ENCODE measurements at regions not wholly inside any gene's neighbourhood (a gene's known extent, or its start where the extent isn't known, plus 50 kb on each side); places are given as distances from the start of the nearest gene placed in this dataset.

- no peak for DNase-seq
Observed at GRCh38 chr3:25259871-25260270, 168.2 kb upstream of the RARB start.

DNA sequence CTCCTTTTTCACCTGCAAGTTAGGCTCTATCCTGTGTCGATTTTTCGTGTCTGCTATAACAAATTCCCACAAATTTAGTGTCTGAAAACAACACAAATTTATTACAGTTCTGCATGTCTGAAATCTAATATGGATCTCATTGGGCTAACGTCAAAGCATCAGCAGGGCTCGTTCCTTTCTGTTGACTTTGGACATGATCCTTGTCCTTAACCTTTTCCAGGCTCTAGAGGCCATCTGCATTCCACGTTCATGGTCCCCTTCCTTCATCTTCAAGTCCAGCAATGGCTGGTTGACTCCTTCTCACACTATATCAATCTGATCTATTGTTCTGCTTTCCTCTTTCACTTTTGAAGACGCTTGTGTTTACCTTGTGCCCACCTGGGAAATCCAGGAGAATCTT, 165.7 kb upstream of the RARB start:
- no peak for DNase-seq

- DNase-seq, result no peak
Observed at GRCh38 chr3:25265284-25265683, 162.8 kb upstream of the RARB start.

GRCh38 chr3:25266677-25267076, 161.4 kb upstream of the RARB start:
- DNase-seq, result no peak

GRCh38 chr3:25272090-25272489, 156.0 kb upstream of the RARB start:
- DNase-seq, result no peak

DNA sequence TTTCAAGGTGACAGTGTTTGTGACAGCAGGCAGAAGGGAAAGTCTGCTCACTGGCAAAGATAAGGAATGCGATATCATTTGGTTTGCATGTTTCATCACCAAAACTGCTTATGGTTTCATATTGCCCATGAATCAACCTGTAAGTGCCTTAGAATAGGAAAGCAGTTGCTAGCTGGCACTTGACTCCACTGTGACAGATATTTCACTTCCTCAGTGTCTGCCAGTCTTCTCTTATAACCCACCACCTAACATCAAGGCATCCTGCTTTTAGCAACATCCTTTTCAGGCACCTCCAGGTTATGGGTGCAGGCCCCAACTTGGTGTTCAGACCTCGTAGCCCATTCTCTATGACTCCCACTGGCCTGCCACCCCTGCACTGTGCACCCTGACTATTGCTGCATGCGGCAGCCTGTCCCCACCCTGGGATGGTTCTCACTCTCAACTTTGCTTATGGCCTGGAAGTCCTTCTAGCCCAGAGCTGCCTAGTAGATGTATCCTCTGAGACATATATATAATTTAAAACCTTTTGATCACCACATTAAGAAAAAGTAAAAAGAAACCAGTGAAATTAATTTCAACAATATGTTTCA, 154.4 kb upstream of the RARB start:
- no peak for DNase-seq

DNA sequence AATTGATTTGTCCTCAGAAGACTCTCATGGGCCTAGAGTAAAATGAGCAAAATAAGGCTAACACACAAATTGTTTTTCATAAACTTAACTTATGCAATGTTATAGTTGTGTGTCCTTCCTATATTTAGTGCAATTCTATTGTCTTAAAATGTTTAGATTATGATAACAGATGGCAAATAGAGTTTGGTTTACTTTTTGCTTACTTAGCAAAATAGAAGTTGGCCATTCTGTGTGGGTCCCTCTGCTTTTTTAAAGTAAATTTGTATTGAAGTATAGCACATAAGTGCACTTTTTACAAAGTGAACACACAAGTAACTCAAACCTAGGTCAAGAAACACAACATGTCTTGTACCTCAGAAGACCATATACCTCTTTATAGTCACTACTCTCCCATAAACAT, 150.6 kb upstream of the RARB start:
- no peak for DNase-seq

GRCh38 chr3:25281041-25281731, 146.9 kb upstream of the RARB start:
- DNase-seq, result no peak

DNA sequence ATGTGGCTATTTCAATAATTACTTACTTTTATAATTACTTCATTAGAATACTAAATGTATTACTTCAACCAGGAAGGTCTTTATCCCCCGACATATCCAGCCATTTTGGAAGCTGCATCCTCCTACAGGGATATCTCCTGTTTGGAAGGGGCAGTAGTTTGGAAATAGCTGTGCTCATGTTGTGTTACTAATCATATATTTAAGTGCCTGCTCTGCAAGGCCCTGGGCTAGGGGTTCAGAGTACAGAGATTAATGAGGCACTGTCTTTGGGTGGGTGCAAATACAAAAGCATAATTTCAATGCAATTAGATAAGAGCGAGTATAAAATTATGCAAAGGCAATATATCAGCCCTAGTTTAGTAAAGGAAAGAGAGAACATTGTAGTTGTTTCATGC, 146.3 kb upstream of the RARB start:
- DNase-seq, result no peak

DNA sequence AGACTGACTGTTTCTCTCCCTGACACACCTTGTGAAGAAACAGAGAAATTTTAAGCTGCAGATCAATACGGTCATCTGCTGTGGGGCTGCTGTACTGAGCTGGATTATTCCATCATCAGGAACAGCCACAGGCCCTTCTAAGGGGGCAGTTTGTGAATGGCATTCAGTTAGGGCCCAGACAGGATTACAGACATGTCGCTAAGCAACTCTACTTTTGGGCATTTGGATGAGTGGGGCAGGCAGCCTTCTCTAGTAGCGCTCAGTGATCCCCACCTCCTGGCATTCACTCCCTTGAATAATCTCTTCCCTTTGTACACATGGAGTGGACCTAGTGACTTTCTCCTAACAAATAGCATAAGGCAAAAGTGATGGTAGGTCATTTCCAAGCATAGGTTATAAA, 144.4 kb upstream of the RARB start:
- DNase-seq, result no peak

DNA sequence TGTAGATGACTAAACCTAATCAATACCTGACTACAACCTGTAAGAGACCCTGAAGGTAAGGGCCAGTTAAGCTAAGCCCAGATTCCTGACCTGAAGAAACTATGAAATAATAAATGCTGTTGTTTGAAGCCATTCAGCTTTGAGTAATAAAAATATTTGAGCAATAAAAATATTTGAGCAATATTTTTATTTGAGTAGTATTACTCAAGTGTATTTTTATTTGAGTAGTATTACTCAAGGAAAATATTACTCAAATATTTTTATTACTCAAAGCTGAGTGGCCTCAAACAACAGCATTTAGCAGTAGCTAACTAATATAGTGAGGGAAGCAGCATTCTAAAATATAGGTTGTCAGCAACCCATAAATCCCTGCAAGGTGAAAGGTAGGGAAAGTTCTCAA, 143.8 kb upstream of the RARB start:
- no peak for DNase-seq

DNA sequence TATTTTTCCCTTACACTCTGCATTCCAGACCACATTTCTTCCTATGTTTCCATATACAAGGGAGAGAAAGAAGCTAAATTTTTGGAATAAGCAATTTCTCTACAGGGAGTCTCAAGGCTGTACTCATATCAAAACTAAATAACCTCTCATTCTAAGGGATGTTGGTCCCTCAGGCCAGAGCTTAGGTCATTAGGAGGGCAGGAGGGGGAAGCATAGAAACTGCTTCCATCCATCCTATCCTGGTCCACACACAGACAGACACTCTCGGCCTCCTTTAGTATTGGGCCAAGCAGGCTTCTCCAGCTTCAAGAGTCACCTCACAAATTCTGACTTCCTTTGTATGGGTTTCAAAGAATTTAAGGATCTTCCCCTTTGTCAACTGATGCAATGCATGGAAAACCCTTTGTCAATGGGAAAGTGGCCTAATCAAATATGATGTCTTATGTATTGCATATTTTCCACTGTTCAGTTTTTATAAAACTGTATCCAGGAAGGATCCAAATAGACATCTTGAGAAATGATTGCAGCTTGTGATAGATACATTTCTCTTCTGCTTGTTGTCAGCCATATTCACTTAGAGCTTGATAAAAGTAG, 140.7 kb upstream of the RARB start:
- DNase-seq, result no peak

GRCh38 chr3:25288413-25288812, 139.7 kb upstream of the RARB start:
- no peak for DNase-seq

- no peak for DNase-seq
Observed at GRCh38 chr3:25289156-25289555, 138.9 kb upstream of the RARB start.

- DNase-seq, result no peak
Observed at GRCh38 chr3:25289663-25290062, 138.4 kb upstream of the RARB start.

DNA sequence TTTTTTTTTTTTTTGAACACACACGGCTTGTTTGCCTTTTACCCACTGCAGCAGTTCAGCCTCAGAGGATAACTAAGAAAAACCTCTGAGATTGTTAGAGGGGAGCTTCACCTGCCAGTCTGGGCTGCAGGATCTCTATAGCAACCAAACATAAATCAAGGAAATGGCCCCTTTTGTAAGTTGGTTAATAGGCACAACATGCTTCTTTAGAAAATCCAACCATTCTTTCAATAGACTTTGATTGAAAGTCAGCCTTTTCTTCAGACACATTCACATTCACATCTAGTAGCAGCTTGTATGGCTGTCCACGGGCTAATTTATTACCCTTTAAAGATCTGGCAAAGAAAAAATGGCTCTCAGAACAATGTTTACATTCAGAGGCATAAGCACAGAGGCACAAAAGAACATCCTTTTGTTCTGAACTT, 136.6 kb upstream of the RARB start:
- DNase-seq, result no peak

DNA sequence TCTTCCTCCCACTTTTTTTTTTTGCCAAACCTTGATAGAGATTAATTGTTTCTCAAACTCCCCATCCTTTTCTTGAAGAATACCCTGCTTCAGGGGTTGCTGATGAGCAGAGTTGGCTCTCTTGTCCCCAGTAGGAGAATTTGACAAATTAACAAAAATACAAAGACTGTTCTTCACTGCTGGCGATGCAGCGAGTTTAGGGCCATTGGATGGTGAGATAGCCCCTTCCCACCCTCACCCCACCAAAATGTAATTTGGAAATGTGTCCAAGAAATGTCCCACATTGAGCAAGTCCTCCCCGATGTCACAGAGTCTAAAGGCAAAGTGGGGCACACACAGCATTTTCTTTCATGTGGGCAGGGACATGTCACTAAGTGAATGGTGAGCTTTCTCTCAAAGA, 136.0 kb upstream of the RARB start:
- no peak for DNase-seq

- no peak for DNase-seq
Observed at GRCh38 chr3:25292595-25292994, 135.5 kb upstream of the RARB start.

DNA sequence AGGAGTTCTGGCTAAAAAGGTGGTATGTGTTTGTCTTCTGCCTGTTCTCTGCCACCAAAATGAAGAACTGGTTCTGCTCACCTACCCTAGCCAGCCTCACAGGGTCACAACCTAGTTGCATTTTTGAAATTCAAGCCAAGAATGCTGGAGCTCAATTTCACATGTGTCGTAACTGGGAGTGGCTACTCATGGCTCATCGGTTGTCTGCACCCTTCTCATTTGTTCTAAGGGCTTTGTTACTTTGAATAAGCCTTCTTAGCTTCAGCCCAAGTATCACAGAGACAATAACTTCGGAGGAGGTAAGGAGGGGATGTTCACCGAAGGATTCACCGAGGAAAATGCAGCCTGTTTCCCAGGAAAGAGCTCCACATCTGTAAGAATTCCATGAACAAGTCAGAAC, 134.3 kb upstream of the RARB start:
- no peak for DNase-seq

DNA sequence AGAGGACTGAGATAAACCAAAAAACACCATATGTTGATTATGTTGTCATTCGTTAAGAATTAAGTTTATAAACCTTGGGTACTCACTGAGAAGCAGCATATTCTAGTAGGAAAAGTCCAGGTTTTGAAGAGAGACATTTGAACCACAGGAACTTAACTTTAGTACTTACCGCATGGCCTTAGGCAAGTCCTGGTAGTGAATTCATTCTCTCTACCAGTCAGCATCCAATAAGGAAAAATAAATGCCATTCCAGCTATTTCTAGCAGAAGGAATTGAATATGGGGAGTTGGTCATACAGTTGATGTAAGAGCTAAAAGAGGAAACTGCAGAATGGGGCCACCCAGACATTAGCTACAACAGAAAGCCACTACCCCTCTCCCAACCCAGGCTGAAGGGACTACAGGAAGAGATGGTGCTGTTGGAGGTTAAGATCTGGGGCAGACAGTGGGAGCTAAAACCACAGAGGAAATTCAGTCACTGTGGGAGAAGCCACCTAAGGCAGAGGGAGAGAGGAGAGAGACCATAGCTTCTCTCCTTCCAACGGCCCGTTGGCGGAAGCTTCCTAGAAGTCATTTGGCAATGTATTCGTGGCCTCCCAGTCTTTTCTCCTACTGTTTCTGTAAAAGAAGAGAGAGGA, 133.8 kb upstream of the RARB start:
- DNase-seq, result no peak

GRCh38 chr3:25297667-25298585, 130.1 kb upstream of the RARB start:
- no peak for DNase-seq

DNA sequence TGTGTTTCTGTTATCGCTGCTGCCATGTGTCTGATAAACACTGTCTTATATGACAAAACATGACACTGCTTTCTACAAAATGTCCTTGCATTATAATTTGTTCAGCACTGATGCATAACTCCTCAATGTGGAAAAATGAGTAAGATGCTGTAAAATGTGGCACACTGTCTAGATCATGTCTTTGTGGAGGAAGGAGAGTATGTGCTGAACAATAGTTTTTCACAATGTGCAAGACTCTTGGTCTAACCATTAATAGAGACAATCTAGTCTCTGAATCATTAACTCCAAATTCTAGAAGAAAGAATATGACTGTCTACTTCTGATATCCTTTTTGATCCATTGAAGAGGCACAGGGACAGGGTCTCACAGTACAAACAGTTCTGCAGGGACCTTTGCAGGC, 127.9 kb upstream of the RARB start:
- no peak for DNase-seq

DNA sequence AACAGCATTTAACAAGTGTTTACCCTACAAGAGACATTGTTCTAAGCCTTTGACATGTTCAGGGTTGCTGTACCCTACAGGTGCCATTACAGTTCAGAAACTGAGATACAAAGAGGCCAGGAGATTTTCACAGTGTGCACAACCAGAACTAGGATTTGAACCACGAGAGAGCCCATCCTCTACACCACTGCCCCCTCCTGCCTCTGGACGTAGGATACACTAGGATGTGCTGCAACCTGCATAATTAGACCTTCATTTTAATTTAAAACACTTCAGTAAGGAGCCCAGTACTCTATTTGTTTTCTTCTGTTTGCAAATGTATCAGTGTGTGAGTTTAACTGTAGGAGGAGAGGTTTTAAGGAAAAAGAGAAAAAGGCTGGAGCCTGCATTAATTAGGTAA, 123.1 kb upstream of the RARB start:
- no peak for DNase-seq
